ENCODE measurements at regions not wholly inside any gene's neighbourhood (a gene's known extent, or its start where the extent isn't known, plus 50 kb on each side); places are given as distances from the start of the nearest gene placed in this dataset.

GRCh38 chr17:33968350-33969044 lies 286.6 kb upstream of the CCL2 start:
- 49 to 74% methylated on average over 9 of the region's 9 CpGs for WGBS, 2 donors
- Histone ChIP-seq H3K27ac (no peak overlapping the region), H3K27me3 (no peaks in the 10 kb centered on the region), H3K9me3 (no peaks in the 10 kb centered on the region), H3K4me3 (replicated peaks in 1 of 3) (no peak overlapping the region), H3K36me3 (no peaks in the 10 kb centered on the region), H3K4me1 (no peaks in the 10 kb centered on the region)
- DNase-seq, result no peak
- TF ChIP-seq POLR2A (IDR thresholded peaks at IDR 0.05) (no peak), CTCF (IDR thresholded peaks at IDR 0.05) (no peak)
- intact Hi-C loops (cut with DNase I), result no loop called here

DNA sequence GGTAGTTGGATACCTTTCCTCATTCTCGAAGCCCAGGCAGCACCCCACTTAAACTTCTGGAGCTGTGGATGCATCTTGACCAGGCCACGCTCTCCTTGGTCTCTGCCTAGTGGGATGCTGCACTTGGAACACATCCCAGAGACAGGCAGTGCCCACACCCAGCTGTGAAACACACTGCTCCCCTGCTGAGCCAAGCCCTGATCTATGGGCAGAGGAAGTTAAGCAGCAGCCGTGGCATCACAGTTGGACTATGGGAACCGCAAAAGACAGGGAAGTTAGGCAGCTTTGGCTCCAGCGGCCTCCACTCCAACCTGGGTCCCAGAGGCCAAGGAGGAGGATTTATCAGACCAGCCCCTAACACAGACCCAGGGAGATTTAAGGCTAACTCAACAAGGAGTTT lies 284.8 kb upstream of the CCL2 start:
- Histone ChIP-seq H3K27me3 (no peaks in the 10 kb centered on the region), H3K36me3 (no peaks in the 10 kb centered on the region), H3K27ac (no peak overlapping the region), H3K4me1 (no peaks in the 10 kb centered on the region), H3K4me3 (replicated peaks in 1 of 3) (no peak overlapping the region), H3K9me3 (no peaks in the 10 kb centered on the region)
- TF ChIP-seq POLR2A (IDR thresholded peaks at IDR 0.05), result no peak
- TF ChIP-seq CTCF (IDR thresholded peaks at IDR 0.05), result no peak
- intact Hi-C loops (cut with DNase I), result no loop called here
- 86 to 87% methylated on average over 5 of the region's 5 CpGs for WGBS, 2 donors
- DNase-seq, result no peak

- H3K27me3 ChIP-seq, result no peaks in the 10 kb centered on the region
- no peak for DNase-seq
- no peak overlapping the region for H3K27ac ChIP-seq
- no peaks in the 10 kb centered on the region for H3K9me3 ChIP-seq
- no peak overlapping the region for H3K4me3 ChIP-seq (replicated peaks in 1 of 3)
- intact Hi-C loops (cut with DNase I), result no loop called here
- H3K4me1 ChIP-seq, result no peaks in the 10 kb centered on the region
- no peaks in the 10 kb centered on the region for H3K36me3 ChIP-seq
- TF ChIP-seq CTCF (IDR thresholded peaks at IDR 0.05) (no peak), POLR2A (IDR thresholded peaks at IDR 0.05) (no peak)
- WGBS, 2 donors, result 58 to 74% methylated on average over 3 of the region's 3 CpGs
Measured at GRCh38 chr17:33972763-33973162, 282.3 kb upstream of the CCL2 start.

GRCh38 chr17:33973491-33973890 lies 281.6 kb upstream of the CCL2 start:
- Histone ChIP-seq H3K27me3 (no peaks in the 10 kb centered on the region), H3K4me1 (no peaks in the 10 kb centered on the region), H3K4me3 (replicated peaks in 1 of 3) (no peak overlapping the region), H3K27ac (no peak overlapping the region), H3K36me3 (no peaks in the 10 kb centered on the region), H3K9me3 (no peaks in the 10 kb centered on the region)
- 52 to 71% methylated on average over 4 to 5 of the region's 5 CpGs for WGBS, 2 donors
- DNase-seq, result no peak
- no peak for TF ChIP-seq POLR2A (IDR thresholded peaks at IDR 0.05)
- no peak for TF ChIP-seq CTCF (IDR thresholded peaks at IDR 0.05)
- intact Hi-C loops (cut with DNase I), result no loop called here

DNA sequence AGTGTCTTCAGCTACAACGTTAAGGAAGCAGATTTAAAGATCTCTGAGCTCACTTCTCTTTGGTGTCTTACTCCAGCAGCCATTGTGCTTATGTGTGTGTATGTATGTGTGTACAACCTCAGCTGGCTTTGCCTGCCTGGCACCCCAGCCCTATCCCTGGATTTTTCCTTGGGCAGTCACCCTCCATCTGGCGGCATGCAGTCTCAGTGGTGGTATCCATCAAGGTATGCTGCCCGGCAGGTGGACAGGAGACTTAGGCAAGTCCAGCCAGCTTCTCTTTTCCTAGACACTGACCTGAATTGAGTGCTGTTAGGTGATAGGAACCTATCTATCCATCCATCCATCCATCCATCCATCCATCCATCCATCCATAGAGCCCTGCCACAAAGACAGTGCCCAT lies 280.8 kb upstream of the CCL2 start:
- Histone ChIP-seq H3K9me3 (no peaks in the 10 kb centered on the region), H3K27me3 (no peaks in the 10 kb centered on the region), H3K36me3 (no peaks in the 10 kb centered on the region), H3K4me3 (replicated peaks in 1 of 3) (no peak overlapping the region), H3K4me1 (no peaks in the 10 kb centered on the region), H3K27ac (no peak overlapping the region)
- no peak for DNase-seq
- TF ChIP-seq POLR2A (IDR thresholded peaks at IDR 0.05) (no peak), CTCF (IDR thresholded peaks at IDR 0.05) (no peak)
- WGBS, 2 donors, result 76 to 89% methylated on average over 3 of the region's 3 CpGs
- intact Hi-C loops (cut with DNase I), result no loop called here
